WERI-Rb-1 (cell line): ENCODE measurements at regions not wholly inside any gene's neighbourhood (a gene's known extent, or its start where the extent isn't known, plus 50 kb on each side); places are given as distances from the start of the nearest gene placed in this dataset.

Source experiments
- DNase-seq: peaks from one replicate; pipeline ENCODE4 v3.0.0-alpha.2; 2020
- H3K27ac ChIP-seq: fragments of 250-450 bp; sonication (Bioruptor Pico); 2 replicates; pipeline ENCODE4 v1.5.1; 2020; ENCODE audit warnings: mild to moderate bottlenecking, moderate library complexity
- H3K27me3 ChIP-seq: fragments of 250-450 bp; sonication (Bioruptor Pico); 2 replicates; pipeline ENCODE4 v1.5.1; 2021; ENCODE audit warnings: mild to moderate bottlenecking, low read depth, moderate library complexity; ENCODE audit not compliant: insufficient read depth, severe bottlenecking
- H3K36me3 ChIP-seq: fragments of 250-450 bp; sonication (Bioruptor Pico); 2 replicates; pipeline ENCODE4 v1.5.1; 2020; ENCODE audit warnings: mild to moderate bottlenecking, moderate library complexity
- H3K4me3 ChIP-seq: 2 replicates; pipeline ENCODE4 v1.5.1; 2011; ENCODE audit warnings: low read depth, mild to moderate bottlenecking, control low read depth, low read length
- H3K9me3 ChIP-seq: fragments of 250-450 bp; sonication (Bioruptor Pico); 2 replicates; pipeline ENCODE4 v1.5.1; 2021; ENCODE audit warnings: mild to moderate bottlenecking, moderate library complexity; ENCODE audit not compliant: severe bottlenecking
- TF ChIP-seq, protein P1 (sequence below): IDR thresholded peaks from 2 replicates; pipeline ENCODE4 v1.5.1; 2011; ENCODE audit warnings: low read depth, mild to moderate bottlenecking, control low read depth, inconsistent platforms, low read length

DNA sequence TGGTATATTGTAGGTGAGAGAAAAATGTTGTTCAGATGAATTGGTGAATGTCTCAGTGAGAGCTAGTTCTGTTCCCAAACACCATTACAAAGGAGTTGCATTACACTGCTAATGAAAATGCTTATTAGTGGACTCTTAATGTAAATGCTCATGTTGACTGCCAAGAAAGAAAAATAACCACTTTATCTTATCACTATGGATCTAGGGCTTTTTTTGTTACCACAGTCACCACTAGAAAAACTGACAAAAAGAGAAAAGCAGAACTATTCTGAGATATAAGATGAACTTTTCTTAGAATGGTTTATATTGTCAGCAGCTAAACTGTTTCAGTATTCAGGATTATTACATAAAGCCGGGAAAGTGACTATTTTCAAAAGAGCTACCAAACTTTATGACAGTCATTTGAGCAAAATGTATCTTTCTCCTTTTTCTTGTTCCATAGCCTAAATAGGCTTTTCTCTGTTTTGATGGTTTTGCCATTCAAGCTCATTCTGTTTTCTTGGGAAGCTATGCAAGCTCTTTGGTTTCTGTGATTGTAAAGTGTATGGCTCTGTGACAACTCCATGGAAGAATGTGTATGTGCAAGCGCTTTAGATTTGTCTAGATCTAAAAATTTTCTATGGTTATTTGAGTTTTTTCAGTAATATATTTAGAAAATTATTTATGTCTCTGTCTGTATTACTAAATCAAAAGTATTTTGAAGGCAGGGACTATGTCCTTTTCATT is 64.2 kb upstream of the DPH5 start:
- no peak for DNase-seq
- no peaks in the 10 kb centered on the region for H3K9me3 ChIP-seq
- no peaks in the 10 kb centered on the region for H3K27me3 ChIP-seq
- H3K4me3 ChIP-seq = no peak overlapping the region
- no peaks in the 10 kb centered on the region for H3K36me3 ChIP-seq
- TF ChIP-seq, protein P1, sequence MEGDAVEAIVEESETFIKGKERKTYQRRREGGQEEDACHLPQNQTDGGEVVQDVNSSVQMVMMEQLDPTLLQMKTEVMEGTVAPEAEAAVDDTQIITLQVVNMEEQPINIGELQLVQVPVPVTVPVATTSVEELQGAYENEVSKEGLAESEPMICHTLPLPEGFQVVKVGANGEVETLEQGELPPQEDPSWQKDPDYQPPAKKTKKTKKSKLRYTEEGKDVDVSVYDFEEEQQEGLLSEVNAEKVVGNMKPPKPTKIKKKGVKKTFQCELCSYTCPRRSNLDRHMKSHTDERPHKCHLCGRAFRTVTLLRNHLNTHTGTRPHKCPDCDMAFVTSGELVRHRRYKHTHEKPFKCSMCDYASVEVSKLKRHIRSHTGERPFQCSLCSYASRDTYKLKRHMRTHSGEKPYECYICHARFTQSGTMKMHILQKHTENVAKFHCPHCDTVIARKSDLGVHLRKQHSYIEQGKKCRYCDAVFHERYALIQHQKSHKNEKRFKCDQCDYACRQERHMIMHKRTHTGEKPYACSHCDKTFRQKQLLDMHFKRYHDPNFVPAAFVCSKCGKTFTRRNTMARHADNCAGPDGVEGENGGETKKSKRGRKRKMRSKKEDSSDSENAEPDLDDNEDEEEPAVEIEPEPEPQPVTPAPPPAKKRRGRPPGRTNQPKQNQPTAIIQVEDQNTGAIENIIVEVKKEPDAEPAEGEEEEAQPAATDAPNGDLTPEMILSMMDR = no peak
- H3K27ac ChIP-seq = no peak overlapping the region

DNA sequence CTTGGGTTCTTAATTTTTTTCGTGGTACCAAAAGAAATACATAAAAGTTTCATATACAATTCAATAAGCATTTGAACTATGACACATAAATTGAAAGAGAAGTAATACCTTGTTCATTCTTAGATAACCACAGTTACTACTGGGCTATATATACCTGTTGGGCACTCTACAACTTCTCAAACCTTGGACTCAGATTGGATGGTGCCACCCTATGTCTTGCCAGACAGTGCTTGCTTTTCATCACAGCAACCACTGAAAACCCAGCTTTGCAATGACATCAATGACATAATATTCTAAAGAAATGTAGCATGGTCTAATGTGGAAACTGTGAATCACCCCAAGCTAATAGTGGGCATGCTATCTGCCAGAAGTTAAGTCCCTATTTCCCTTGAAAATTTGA is 62.8 kb upstream of the DPH5 start:
- Histone ChIP-seq H3K36me3 (no peaks in the 10 kb centered on the region), H3K4me3 (no peak overlapping the region), H3K9me3 (no peaks in the 10 kb centered on the region), H3K27ac (no peak overlapping the region), H3K27me3 (no peaks in the 10 kb centered on the region)
- no peak for DNase-seq
- TF ChIP-seq, protein P1 = no peak

DNA sequence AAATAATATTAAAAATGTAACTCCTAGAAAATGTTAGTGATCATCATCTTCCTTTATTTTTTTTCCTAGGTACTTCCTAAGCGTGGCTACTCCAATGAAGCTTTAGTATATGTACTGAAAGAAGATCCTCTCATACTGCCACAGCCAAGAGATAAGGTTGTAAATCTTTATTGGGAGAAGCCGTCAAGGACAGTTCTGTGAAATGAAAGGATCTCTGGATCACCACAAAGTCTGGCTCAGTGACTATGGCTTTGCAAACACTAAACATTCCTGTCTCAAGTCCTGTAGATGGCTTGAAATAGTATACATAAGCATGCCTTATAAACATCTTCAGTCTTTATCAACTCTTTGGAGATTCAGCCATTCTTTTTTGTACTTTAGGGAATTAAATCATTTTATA is 61.2 kb upstream of the DPH5 start:
- TF ChIP-seq, protein P1 = no peak
- DNase-seq = no peak
- no peak overlapping the region for H3K27ac ChIP-seq
- H3K9me3 ChIP-seq = no peaks in the 10 kb centered on the region
- no peaks in the 10 kb centered on the region for H3K36me3 ChIP-seq
- no peak overlapping the region for H3K4me3 ChIP-seq
- H3K27me3 ChIP-seq = no peaks in the 10 kb centered on the region

DNA sequence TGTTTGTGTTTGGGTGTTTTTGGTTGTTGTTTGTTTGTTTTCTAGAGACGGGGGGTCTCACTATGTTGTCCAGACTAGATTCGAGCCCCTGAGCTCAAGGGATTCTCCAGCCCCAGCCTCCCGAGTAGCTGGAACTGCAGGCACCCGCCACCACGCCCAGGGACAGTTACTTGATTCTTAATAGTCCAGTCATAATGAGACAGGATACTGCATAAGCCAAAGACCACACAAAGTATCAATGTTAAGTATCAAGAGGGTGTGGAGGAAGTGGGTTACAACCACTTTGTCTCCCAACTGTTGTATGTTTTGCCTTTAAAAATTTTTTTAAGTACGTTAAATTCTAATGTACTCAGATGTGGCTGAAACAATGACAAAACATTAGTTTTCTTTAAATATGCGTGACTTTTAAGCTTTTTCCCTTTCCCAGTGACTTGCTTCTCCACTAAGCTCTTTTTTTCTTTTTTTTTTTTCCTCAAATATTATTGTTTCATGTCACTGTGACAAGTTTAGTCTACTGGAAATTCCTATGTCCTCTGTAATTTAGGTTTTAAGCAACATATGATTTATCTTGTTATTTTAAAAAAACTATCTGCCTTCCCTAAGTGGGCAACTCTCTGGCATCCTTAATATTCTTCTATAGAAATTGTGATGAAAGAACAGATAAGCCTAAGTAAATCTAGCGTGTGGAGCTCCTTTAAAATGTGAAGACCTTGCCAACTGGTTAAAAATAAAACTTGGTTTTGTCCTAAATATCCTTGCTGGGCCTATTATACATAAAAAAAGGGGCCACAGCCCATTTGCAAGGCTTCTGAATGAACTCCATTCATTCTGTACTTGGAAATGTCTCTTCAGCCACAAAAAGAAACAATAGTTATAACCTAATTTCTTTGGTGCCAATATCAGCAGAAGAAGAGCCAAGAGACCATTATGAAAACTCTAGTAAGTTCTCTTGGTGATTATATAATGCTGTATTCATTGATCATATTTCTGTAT is 56.2 kb upstream of the DPH5 start:
- no peaks in the 10 kb centered on the region for H3K36me3 ChIP-seq
- H3K4me3 ChIP-seq = no peak overlapping the region
- no peak for DNase-seq
- H3K27ac ChIP-seq = no peak overlapping the region
- H3K27me3 ChIP-seq = no peaks in the 10 kb centered on the region
- TF ChIP-seq, protein P1 = no peak
- H3K9me3 ChIP-seq = no peaks in the 10 kb centered on the region

DNA sequence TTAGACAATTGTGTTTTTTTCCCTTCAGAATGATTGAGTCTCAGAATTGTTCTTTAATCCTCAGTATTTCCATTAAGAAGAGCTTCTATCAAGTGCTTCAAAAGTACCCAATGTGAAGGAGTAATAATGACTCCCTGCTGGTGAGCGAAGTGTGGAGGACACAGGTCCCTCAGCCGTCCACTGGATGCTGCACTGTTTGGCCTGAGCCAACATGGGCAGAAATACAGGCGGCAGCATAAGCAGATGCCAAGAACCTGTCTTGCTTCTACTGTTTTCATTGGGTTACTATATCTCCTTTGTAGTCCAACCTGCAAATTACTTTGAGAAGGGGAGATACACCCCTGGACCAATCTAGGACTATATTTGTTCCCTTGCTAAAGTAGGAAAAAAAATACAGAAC is 55.3 kb upstream of the DPH5 start:
- no peak for DNase-seq
- Histone ChIP-seq H3K4me3 (no peak overlapping the region), H3K27ac (no peak overlapping the region), H3K9me3 (no peaks in the 10 kb centered on the region), H3K36me3 (no peaks in the 10 kb centered on the region), H3K27me3 (no peaks in the 10 kb centered on the region)
- TF ChIP-seq, protein P1 = no peak
